HG02852 (cell line): ENCODE measurements at regions not wholly inside any gene's neighbourhood (a gene's known extent, or its start where the extent isn't known, plus 50 kb on each side); places are given as distances from the start of the nearest gene placed in this dataset.

ENCODE experiments used
- ATAC-seq: cut with Tn5 transposase; IDR thresholded peaks from one replicate; pipeline ENCODE4 v1.9.1; 2021; ENCODE audit warnings: mild to moderate bottlenecking, moderate library complexity; ENCODE audit not compliant: unreplicated experiment

- ATAC-seq: no peak
Observed at GRCh38 chr12:108029051-108029835, 99.8 kb upstream of the WSCD2 start.

DNA sequence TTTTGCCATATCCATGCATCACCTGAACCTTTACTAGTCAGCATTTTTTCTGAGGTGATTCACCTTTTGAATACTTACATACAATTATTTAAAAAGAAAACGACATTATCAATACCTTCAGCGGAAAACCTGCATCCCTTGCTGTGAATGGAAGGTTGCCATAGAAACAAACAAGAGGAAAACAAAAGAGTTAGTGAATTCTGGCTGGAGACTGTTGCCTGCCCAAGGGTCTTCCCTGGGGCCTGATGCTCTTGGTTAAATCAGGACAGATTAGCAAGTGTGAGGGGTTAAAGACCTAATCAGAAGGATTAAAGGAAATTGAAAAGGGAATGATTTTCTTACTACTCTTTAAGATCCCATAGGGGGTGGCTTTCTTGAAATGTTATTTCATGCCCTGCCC, 96.0 kb upstream of the WSCD2 start:
- no peak for ATAC-seq

DNA sequence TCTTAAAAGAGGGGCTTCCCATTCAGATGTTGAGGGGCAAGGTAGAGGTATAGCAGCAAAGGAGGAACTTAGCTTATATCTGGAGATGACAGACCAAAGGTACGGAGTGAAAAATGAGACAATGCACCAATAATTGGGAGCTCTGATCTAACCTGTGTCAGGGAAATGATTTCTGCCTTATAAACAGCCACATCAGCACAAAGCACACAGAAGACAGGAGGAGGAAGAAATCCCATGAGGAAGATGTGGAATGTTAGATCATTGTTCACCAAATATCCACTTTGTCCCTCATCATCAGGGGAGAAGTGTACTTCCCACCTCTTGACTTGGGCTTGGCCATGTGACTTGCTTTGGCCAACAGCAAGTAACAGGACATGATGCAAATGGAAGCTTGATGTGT, 93.7 kb upstream of the WSCD2 start:
- no peak for ATAC-seq

- no peak for ATAC-seq
Observed at GRCh38 chr12:108037960-108038359, 91.1 kb upstream of the WSCD2 start.

DNA sequence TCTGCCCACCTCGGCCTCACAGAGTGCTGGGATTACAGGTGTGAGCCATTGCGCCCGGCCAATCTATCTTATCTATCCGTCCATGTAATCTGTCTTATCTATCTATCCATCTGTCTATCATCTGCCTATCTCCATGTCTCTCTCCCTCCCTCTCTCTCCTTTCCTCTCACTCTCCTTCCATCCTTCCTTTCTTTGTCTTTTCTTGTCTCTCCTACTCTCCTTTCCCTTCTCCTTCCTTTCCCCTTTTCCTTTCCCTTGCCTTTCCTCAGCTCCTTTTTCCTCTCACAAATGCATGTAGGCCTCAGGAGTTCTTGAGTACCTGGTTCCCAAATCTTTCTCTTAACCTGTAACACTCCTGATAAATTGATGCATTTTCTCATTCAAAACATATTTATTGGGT, 89.3 kb upstream of the WSCD2 start:
- no peak for ATAC-seq

DNA sequence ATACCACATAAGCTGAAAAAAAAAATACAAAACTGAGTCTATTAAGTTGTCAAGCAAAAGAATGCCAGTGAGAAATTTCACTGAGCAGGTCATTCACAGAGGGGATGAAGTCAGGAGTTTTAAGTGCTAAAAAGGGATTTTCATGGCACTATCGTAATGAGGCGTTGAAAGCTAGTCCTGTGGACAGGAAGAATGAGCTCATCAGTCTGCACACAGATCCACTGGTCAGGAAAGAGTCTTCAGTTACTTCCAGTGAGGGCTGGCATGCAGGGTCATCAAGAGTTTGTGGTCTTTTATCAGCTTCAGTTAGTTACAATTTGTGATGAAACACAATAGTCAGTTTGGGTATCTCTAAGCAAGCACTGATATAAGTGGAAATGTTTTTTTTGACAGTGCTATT, 88.1 kb upstream of the WSCD2 start:
- ATAC-seq: no peak

DNA sequence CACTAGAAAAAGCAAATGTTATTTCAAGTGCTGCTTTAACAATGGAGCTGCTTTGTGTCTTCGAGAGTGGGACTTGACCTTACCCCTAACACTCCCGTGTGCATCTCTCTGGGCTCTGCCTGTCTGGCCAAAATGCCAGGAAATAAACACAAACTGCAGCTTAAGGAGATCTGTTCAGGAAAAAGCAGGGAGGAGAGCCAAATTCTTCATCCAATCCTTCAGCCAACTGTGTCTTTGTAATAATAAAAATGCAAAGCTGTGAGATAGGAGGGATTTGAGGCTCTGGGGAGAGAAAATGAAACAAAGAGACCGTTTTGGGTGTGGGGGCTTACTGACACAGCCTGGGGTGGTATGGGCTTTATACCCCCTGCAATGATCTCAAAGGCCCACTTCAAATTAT, 85.8 kb upstream of the WSCD2 start:
- no peak for ATAC-seq

DNA sequence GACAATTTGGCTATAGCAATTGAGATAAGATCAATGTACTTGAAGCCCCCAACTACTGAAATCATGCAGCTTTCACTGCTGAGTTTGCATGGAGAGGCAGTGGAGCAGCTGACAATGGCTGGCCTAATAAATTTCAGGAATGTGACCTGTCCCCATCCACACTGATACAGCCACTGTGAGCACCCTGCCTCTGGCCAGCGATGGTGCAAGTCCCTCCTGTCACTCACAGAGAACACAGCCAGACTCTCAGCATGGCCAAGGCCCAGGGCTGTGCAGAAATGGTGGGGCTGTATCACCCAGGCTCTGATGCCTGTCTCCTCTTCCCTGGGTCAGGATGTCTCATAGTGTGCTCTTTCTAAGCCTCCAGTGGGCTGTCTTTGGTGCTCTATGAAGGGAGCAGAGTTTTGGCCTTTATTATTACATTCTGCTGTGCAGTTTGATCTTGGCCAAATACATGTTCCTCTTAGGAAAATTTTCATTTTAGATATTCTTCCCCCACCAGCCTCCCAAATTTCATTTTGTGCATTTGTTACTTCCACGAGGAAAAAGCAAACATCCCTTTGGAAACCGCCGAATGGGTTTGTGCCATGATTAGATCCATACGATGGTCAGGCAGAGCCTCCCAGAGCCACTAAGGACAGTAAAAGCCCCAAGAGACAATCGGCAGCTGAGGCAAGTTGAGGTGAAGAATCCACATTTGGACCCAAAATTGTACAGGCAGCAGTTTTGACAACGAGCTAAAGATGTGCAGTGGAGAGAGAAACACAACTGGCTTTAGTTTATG, 85.1 kb upstream of the WSCD2 start:
- no peak for ATAC-seq

GRCh38 chr12:108046135-108046534, 83.0 kb upstream of the WSCD2 start:
- ATAC-seq: no peak

DNA sequence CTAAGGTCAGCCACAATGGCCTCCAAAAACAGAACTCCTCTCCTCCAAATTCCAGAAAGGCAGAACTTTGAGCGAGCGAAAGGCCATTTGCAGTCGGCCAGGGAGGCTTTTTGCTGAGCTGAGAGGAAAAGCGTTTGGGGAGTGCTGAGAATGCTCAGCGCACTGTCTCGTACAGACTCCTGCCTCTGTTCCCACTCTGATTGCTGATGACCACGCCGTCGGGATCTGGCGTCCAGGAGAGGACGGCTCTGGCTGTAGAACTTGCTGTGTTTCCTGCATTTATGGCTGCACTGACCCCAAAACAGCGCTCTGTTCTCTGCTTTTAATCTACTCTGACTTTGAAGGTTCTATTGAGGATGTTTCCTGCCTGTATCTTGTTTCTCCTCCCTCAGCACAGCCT, 82.4 kb upstream of the WSCD2 start:
- no peak for ATAC-seq

GRCh38 chr12:108047071-108047550, 82.0 kb upstream of the WSCD2 start:
- ATAC-seq: no peak

DNA sequence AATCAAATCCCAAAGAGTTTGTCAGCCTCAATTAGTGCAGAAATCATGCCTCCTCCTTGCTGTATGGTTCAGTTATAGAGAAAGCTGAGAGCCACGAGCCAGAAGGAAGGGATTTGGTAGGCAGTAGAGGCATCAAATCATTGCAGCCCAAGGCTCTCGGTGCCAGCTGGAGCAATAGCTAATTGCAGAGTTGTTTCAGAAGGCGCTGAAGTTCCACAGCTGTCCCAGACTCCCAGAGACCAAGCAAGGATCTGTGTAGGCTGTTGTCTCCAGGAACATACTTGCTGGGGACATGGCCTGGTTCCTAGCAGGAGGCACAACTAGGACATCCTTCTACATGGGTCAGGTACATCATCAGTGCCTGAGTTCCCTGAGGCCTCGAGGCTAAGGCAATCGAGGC, 80.4 kb upstream of the WSCD2 start:
- ATAC-seq: no peak

GRCh38 chr12:108050696-108051095, 78.4 kb upstream of the WSCD2 start:
- ATAC-seq: no peak

- no peak for ATAC-seq
Observed at GRCh38 chr12:108052260-108052659, 76.8 kb upstream of the WSCD2 start.

DNA sequence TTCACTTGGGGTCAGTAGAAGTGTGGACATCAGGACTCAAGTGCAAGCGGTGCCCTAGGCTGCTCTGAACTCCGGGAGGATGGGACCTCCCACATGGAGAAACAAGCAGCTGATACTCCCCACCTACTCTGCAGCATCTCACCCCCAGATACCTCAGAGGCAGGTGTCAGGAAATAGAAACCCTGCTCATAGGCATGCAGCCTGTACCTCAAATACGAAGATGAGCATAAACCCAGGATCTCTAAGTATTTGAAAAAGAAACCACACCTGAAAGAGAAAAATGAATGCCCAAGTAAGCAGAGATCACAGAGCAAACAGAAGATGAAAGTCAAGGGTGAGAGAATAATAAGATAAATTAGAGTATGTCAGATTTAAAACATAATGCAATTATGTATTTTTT, 75.6 kb upstream of the WSCD2 start:
- ATAC-seq: no peak

DNA sequence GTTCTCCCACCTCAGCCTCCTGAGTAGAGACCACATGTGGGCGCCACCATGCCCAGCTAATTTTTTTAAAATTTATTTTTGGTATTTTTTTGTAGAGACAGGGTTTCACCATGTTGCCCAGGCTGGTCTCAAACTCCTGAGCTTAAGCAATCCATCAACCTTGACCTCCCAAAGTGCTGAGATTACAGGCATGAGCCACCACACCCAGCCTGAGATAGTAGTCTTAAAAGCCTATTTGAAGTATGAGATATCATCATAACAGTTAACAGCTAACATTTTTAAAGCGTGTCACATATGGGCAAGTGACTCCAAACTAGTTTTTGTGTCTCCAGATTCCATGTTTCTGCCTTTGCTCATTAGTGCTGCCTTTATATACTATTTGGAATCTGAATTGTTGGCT, 74.6 kb upstream of the WSCD2 start:
- ATAC-seq: no peak

DNA sequence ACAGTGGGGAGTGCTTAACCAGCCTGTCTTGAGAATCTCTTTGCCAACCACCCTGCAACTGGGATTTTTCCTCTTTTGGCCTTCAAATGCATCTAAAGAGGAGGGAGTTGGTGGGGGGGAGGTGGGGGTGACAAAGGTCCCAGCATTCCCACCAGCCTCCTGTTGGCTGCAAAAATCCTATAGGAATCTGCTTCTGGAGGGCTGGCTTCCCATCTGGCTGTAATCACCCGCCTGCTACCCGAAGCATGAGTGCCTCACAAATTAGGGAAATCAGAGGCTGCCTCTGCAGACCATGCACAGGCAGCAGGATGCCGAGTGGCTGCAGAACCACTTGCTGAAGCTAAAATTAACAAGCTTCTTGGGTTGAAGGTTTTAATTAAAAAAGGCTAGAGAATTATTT, 73.9 kb upstream of the WSCD2 start:
- ATAC-seq: no peak

DNA sequence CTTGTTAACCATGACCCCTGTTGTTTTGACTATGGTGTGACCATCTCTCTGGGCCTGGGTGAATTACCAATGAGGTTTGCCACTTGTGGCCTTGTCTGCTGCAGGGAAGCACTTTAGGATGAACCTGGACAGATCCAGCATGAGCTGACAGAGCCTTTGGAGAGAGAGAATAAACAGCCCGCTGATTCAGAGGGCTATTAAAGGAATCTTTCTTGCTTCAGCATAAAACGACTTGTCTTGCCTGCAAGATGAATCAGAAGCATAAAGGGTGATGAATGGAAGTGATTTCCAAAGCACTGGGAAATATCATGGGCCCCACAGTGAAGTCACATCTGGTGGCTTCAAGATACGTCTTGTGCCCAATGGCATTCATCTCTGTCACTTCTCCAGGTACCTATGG, 69.0 kb upstream of the WSCD2 start:
- ATAC-seq: no peak

DNA sequence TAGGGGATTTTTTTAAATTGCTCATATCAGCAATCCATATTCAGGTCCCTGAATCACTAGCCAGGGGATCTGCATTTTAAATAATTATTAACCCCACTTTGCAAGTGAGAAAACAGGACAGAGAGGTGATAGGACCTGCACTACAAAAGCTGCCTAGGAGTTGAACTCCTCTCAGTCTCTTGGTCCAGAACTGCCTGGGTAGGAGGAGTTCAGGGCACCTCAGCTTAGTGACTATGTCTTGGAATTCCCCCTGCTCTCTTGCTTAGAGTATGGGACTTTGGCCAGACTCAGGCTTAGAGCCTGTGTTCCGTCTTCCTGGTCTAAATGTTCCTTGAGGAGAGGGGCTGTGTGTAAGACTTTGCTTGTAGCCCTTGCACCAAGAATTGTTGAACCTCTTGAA, 68.2 kb upstream of the WSCD2 start:
- ATAC-seq: no peak

DNA sequence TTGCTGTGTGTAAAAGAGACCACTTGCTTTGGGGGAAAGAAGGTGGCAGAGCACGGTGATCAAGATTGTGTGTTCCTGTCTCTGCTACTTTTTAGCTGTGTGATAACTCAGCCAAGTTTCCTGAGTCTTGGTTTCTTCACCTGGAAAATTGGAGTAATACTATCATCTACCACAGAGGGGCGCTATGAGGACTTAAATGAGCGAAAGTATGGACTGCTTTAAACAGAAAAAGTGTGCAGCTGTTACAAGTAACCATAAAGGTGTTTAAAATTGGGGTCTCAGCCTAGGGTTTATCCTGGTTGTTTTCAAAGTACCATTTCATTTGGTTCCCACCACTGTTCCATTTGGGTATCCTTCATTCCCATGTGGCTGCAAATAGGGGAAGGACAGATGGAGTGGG, 65.9 kb upstream of the WSCD2 start:
- ATAC-seq: no peak

GRCh38 chr12:108065069-108065468, 64.0 kb upstream of the WSCD2 start:
- no peak for ATAC-seq
